ENCODE measurements at regions not wholly inside any gene's neighbourhood (a gene's known extent, or its start where the extent isn't known, plus 50 kb on each side); places are given as distances from the start of the nearest gene placed in this dataset.

DNA sequence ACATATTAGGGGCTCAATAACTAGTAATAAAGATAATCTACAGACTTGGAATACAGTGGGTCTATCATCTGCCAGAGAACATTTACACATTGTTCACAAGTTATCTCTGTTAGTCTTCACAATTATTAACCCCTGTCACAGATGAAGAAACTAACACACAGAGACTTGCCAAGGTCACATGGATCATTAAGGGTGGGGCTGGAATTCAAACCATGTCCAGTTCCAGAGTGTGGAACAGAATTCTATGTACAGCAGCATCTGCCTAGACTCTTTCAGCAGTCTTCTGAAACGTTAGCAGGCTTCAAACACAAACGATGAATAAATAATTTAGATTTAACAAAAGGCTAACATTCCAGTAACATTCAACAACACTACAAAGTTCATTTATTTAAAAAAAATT lies 673.9 kb upstream of the NR2F2 start:
- TF ChIP-seq EZH2phosphoT487 (IDR thresholded peaks at IDR 0.05; ENCODE audit: borderline replicate concordance, low read length): no peak
- TF ChIP-seq, protein P1, sequence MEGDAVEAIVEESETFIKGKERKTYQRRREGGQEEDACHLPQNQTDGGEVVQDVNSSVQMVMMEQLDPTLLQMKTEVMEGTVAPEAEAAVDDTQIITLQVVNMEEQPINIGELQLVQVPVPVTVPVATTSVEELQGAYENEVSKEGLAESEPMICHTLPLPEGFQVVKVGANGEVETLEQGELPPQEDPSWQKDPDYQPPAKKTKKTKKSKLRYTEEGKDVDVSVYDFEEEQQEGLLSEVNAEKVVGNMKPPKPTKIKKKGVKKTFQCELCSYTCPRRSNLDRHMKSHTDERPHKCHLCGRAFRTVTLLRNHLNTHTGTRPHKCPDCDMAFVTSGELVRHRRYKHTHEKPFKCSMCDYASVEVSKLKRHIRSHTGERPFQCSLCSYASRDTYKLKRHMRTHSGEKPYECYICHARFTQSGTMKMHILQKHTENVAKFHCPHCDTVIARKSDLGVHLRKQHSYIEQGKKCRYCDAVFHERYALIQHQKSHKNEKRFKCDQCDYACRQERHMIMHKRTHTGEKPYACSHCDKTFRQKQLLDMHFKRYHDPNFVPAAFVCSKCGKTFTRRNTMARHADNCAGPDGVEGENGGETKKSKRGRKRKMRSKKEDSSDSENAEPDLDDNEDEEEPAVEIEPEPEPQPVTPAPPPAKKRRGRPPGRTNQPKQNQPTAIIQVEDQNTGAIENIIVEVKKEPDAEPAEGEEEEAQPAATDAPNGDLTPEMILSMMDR (IDR thresholded peaks at IDR 0.05; ENCODE audit: low read depth, low read length, poor library complexity, severe bottlenecking): no peak
- Histone ChIP-seq H3K4me3 (ENCODE audit: low read length) (no peak overlapping the region), H3K79me2 (ENCODE audit: control insufficient read depth, low read length) (no peaks in the 10 kb centered on the region), H4K20me1 (ENCODE audit: control insufficient read depth, insufficient read depth, low read depth, low read length) (no peaks in the 10 kb centered on the region), H3K27ac (ENCODE audit: low read depth, low read length) (no peak overlapping the region), H3K4me1 (ENCODE audit: control insufficient read depth, low read length) (no peaks in the 10 kb centered on the region), H3K4me2 (ENCODE audit: low read length) (no peak overlapping the region), H3K36me3 (ENCODE audit: control insufficient read depth, low read length) (no peaks in the 10 kb centered on the region), H3K27me3 (ENCODE audit: control insufficient read depth, low read length) (no peaks in the 10 kb centered on the region), H3K9me3 (ENCODE audit: control insufficient read depth, insufficient read depth, low read length) (no peaks in the 10 kb centered on the region), H3K9me2 (replicated peaks; ENCODE audit: control insufficient read depth, low read length) (no peaks in the 10 kb centered on the region), H3F3A (ENCODE audit: control insufficient read depth, insufficient read depth) (no peaks in the 10 kb centered on the region)

DNA sequence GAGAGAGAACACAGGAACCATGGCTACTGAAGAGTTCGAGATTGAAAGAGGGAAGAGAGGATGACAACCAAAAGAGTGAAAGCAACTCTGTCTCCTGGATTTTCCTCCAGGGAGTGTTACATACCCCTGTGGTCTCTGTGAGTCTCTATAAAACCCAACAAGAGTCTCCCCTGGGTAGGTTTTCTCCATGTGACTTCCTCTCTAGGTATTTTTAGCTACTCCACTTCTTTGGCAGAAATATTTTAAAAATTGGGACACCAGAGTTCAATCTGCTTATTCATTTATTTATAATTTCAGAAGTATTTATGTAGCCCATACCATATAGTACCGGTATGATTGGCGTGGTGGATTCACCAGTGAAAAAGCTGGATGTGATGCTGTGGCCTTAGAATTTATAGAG lies 671.7 kb upstream of the NR2F2 start:
- H3K4me1 ChIP-seq (ENCODE audit: control insufficient read depth, low read length): no peaks in the 10 kb centered on the region
- H3K9me2 ChIP-seq (replicated peaks; ENCODE audit: control insufficient read depth, low read length): no peaks in the 10 kb centered on the region
- TF ChIP-seq, protein P1 (IDR thresholded peaks at IDR 0.05; ENCODE audit: low read depth, low read length, poor library complexity, severe bottlenecking): no peak
- TF ChIP-seq EZH2phosphoT487 (IDR thresholded peaks at IDR 0.05; ENCODE audit: borderline replicate concordance, low read length): no peak
- no peaks in the 10 kb centered on the region for H3K27me3 ChIP-seq (ENCODE audit: control insufficient read depth, low read length)
- H3K9me3 ChIP-seq (ENCODE audit: control insufficient read depth, insufficient read depth, low read length): no peaks in the 10 kb centered on the region
- no peaks in the 10 kb centered on the region for H3F3A ChIP-seq (ENCODE audit: control insufficient read depth, insufficient read depth)
- no peak overlapping the region for H3K4me3 ChIP-seq (ENCODE audit: low read length)
- no peaks in the 10 kb centered on the region for H4K20me1 ChIP-seq (ENCODE audit: control insufficient read depth, insufficient read depth, low read depth, low read length)
- H3K27ac ChIP-seq (ENCODE audit: low read depth, low read length): no peak overlapping the region
- H3K4me2 ChIP-seq (ENCODE audit: low read length): no peak overlapping the region
- no peaks in the 10 kb centered on the region for H3K36me3 ChIP-seq (ENCODE audit: control insufficient read depth, low read length)
- H3K79me2 ChIP-seq (ENCODE audit: control insufficient read depth, low read length): no peaks in the 10 kb centered on the region

DNA sequence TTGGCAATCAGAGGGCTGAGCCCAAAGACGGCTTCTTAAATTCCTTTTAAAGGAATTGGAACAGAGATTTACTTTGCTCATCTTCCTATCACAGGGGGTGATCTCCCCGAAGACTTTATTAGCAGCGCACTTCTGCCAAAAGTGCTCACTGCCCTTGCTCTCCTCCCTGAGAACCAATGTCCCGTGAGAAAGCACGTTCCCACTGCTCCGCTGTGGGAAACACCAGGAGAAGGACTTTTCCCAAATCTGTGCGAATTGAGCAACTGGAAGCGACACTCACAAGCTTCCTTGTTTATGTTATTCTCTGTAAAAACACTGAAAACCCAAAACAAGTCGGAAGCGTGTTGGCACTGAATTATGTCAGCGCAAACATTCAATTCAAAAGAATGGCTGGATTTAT lies 670.8 kb upstream of the NR2F2 start:
- Histone ChIP-seq H3K4me2 (ENCODE audit: low read length) (no peak overlapping the region), H3F3A (ENCODE audit: control insufficient read depth, insufficient read depth) (no peaks in the 10 kb centered on the region), H3K79me2 (ENCODE audit: control insufficient read depth, low read length) (no peaks in the 10 kb centered on the region), H3K9me2 (replicated peaks; ENCODE audit: control insufficient read depth, low read length) (no peaks in the 10 kb centered on the region), H3K36me3 (ENCODE audit: control insufficient read depth, low read length) (no peaks in the 10 kb centered on the region), H3K9me3 (ENCODE audit: control insufficient read depth, insufficient read depth, low read length) (no peaks in the 10 kb centered on the region), H4K20me1 (ENCODE audit: control insufficient read depth, insufficient read depth, low read depth, low read length) (no peaks in the 10 kb centered on the region), H3K4me1 (ENCODE audit: control insufficient read depth, low read length) (no peaks in the 10 kb centered on the region), H3K4me3 (ENCODE audit: low read length) (no peak overlapping the region), H3K27me3 (ENCODE audit: control insufficient read depth, low read length) (no peaks in the 10 kb centered on the region), H3K27ac (ENCODE audit: low read depth, low read length) (no peak overlapping the region)
- no peak for TF ChIP-seq EZH2phosphoT487 (IDR thresholded peaks at IDR 0.05; ENCODE audit: borderline replicate concordance, low read length)
- TF ChIP-seq, protein P1 (IDR thresholded peaks at IDR 0.05; ENCODE audit: low read depth, low read length, poor library complexity, severe bottlenecking): no peak

DNA sequence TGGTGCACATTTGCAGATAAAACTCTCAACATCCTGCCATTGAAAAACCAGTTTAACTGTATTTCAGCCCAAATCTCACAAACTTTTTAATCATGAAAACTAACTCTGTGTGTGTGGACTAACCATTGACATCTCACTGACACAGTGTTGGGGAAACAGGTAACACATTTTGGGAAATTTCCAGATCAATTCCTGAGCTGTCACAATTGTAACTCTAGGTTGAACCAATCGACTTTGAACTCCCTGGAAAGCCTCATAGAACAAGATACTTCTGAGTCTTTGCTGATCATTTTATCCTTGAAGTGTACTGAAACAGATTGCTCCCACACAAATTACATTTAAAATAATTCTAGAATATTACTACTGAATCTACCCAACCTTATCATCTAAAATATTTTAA lies 667.9 kb upstream of the NR2F2 start:
- H3K27ac ChIP-seq (ENCODE audit: low read depth, low read length): no peak overlapping the region
- no peaks in the 10 kb centered on the region for H3K36me3 ChIP-seq (ENCODE audit: control insufficient read depth, low read length)
- no peaks in the 10 kb centered on the region for H3K9me2 ChIP-seq (replicated peaks; ENCODE audit: control insufficient read depth, low read length)

More for the DNA sequence above, 667.9 kb upstream of the NR2F2 start:
- H3F3A ChIP-seq (ENCODE audit: control insufficient read depth, insufficient read depth): no peaks in the 10 kb centered on the region
- no peaks in the 10 kb centered on the region for H3K79me2 ChIP-seq (ENCODE audit: control insufficient read depth, low read length)
- no peak overlapping the region for H3K4me2 ChIP-seq (ENCODE audit: low read length)
- no peaks in the 10 kb centered on the region for H4K20me1 ChIP-seq (ENCODE audit: control insufficient read depth, insufficient read depth, low read depth, low read length)
- H3K4me3 ChIP-seq (ENCODE audit: low read length): no peak overlapping the region
- TF ChIP-seq, protein P1 (IDR thresholded peaks at IDR 0.05; ENCODE audit: low read depth, low read length, poor library complexity, severe bottlenecking): no peak
- TF ChIP-seq EZH2phosphoT487 (IDR thresholded peaks at IDR 0.05; ENCODE audit: borderline replicate concordance, low read length): no peak
- H3K4me1 ChIP-seq (ENCODE audit: control insufficient read depth, low read length): no peaks in the 10 kb centered on the region
- H3K27me3 ChIP-seq (ENCODE audit: control insufficient read depth, low read length): no peaks in the 10 kb centered on the region
- no peaks in the 10 kb centered on the region for H3K9me3 ChIP-seq (ENCODE audit: control insufficient read depth, insufficient read depth, low read length)

All from DOHH2 (cell line).